HCT116 (cell line): ENCODE measurements at regions not wholly inside any gene's neighbourhood (a gene's known extent, or its start where the extent isn't known, plus 50 kb on each side); places are given as distances from the start of the nearest gene placed in this dataset.

Experiments used
- POLR2AphosphoS5 ChIP-seq: IDR thresholded peaks from 2 replicates; pipeline ENCODE4 v1.6.1; 2011; ENCODE audit warnings: mild to moderate bottlenecking, low read depth, low read length, moderate library complexity
- RAD21 ChIP-seq: IDR thresholded peaks from 2 replicates; pipeline ENCODE4 v1.6.1; 2012; ENCODE audit warnings: low read depth, mild to moderate bottlenecking
- TF ChIP-seq, protein P1 (sequence below): IDR thresholded peaks from 2 replicates; pipeline ENCODE4 v1.6.1; 2012

DNA sequence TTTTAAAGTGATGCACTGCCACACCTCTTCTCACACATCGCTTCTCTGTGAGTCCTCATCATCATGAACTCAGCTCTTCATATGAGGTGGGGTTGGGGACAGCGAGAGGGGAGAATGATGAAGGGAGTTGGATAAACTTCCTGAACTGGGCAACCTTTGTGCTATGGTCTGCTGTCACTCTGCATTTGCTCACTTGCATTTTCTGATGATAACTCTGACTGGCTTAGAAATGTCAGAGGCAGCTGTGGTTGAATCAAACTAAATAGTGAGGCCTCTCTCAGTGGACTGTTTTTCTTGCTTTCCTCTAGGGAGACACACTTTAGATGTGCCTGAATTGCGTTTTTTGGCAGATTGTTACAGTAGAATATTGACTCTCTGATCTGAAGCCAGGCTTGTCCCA, 55.2 kb upstream of the NFKBIA start:
- TF ChIP-seq RAD21 (no peak), POLR2AphosphoS5 (no peak)
- TF ChIP-seq, protein P1, sequence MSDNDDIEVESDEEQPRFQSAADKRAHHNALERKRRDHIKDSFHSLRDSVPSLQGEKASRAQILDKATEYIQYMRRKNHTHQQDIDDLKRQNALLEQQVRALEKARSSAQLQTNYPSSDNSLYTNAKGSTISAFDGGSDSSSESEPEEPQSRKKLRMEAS: no peak
